Right ventricle myocardium superior (tissue), 1 donor: ENCODE measurements at regions not wholly inside any gene's neighbourhood (a gene's known extent, or its start where the extent isn't known, plus 50 kb on each side); places are given as distances from the start of the nearest gene placed in this dataset.

Experiments
- ATAC-seq: fragments of 200-7000 bp; cut with Tn5 transposase; one replicate; pipeline ENCODE4 v1.9.1; 2020; ENCODE audit warnings: mild to moderate bottlenecking; ENCODE audit not compliant: poor library complexity
- DNase-seq: peaks from one replicate; pipeline ENCODE4 v3.0.0-alpha.2; 2020
- intact Hi-C: fragments of 100-400 bp; cut with DNase I; formaldehyde crosslinking; loops from one replicate; pipeline ENCODE4 v1.11.2; 2022
- donor health status: DM: no; HTN: yes; CAD: no; lungs with severe emphysema.

GRCh38 chr9:89234205-89235067 lies 55.8 kb upstream of the SHC3 start:
- ATAC-seq, result peak; percentile 51
- intact Hi-C loops, result no loop called here
- no peak for DNase-seq

GRCh38 chr9:89236955-89237573 lies 58.4 kb upstream of the SHC3 start:
- DNase-seq (no peak), ATAC-seq (no peak)
- intact Hi-C loops, result no loop called here

- DNase-seq, result no peak
- ATAC-seq, result no peak
- intact Hi-C loops, result no loop called here
Measured at GRCh38 chr9:89238424-89238823, 59.8 kb upstream of the SHC3 start.

GRCh38 chr9:89243296-89244061 lies 64.9 kb upstream of the SHC3 start:
- intact Hi-C loops, result no loop called here
- DNase-seq (no peak), ATAC-seq (no peak)

GRCh38 chr9:89246840-89247239 lies 64.2 kb upstream of the CKS2 start:
- DNase-seq (no peak), ATAC-seq (no peak)
- intact Hi-C loops, result no loop called here

GRCh38 chr9:89247431-89248353 lies 63.3 kb upstream of the CKS2 start:
- DNase-seq (no peak), ATAC-seq (no peak)
- intact Hi-C loops, result no loop called here

GRCh38 chr9:89249001-89249400 lies 62.0 kb upstream of the CKS2 start:
- DNase-seq, result no peak
- intact Hi-C loops, result no loop called here
- no peak for ATAC-seq

GRCh38 chr9:89252651-89253267 lies 58.2 kb upstream of the CKS2 start:
- intact Hi-C loops, result no loop called here
- DNase-seq (no peak), ATAC-seq (no peak)

- DNase-seq, result no peak
- intact Hi-C loops, result no loop called here
- no peak for ATAC-seq
Measured at GRCh38 chr9:89254058-89254772, 56.8 kb upstream of the CKS2 start.

- DNase-seq, result no peak
- intact Hi-C loops, result no loop called here
- ATAC-seq, result no peak
Measured at GRCh38 chr9:89254773-89255125, 56.2 kb upstream of the CKS2 start.

GRCh38 chr9:89256225-89256624 lies 54.8 kb upstream of the CKS2 start:
- DNase-seq (no peak), ATAC-seq (no peak)
- intact Hi-C loops, result no loop called here

GRCh38 chr9:89256642-89257041 lies 54.4 kb upstream of the CKS2 start:
- intact Hi-C loops, result no loop called here
- ATAC-seq, result no peak
- DNase-seq, result no peak

GRCh38 chr9:89260525-89260924 lies 50.5 kb upstream of the CKS2 start:
- intact Hi-C loops, result no loop called here
- DNase-seq, result no peak
- ATAC-seq, result no peak
